Endothelial cell of umbilical vein (primary cell): ENCODE measurements at regions not wholly inside any gene's neighbourhood (a gene's known extent, or its start where the extent isn't known, plus 50 kb on each side); places are given as distances from the start of the nearest gene placed in this dataset.

ENCODE experiments used
- CTCF ChIP-seq, 2 donors: IDR thresholded peaks; 1 replicate in 1 of 2; 2 replicates in 1 of 2; pipeline ENCODE4 v1.5.1; 2011; ENCODE audit warnings: low read length in 2 of 2, mild to moderate bottlenecking in 2 of 2, moderate library complexity in 2 of 2, control low read depth in 1 of 2, inconsistent platforms in 1 of 2, low read depth in 1 of 2; ENCODE audit not compliant: insufficient read depth in 1 of 2; ENCODE audit errors: extremely low read depth in 1 of 2
- EZH2 ChIP-seq: IDR thresholded peaks from 2 replicates; pipeline ENCODE4 v1.6.1; 2012; ENCODE audit warnings: borderline replicate concordance, low read depth, mild to moderate bottlenecking, moderate library complexity, low read length, inconsistent platforms; ENCODE audit not compliant: severe bottlenecking
- FOS ChIP-seq: IDR thresholded peaks from 2 replicates; pipeline ENCODE4 v1.6.1; 2011; ENCODE audit warnings: mild to moderate bottlenecking, low read length, moderate library complexity, borderline replicate concordance; ENCODE audit not compliant: insufficient read depth
- MAX ChIP-seq: IDR thresholded peaks from 2 replicates; pipeline ENCODE4 v1.6.1; 2011; ENCODE audit not compliant: insufficient read depth, insufficient read length

- TF ChIP-seq CTCF (IDR thresholded peaks at IDR 0.05; ENCODE audit: extremely low read depth in 1 of 2, insufficient read depth in 1 of 2, low read depth in 1 of 2, low read length in 2 of 2), result no peak
- no peak for TF ChIP-seq FOS
- TF ChIP-seq EZH2, result no peak
- TF ChIP-seq MAX, result no peak
Observed at GRCh38 chr3:117080872-117081271, 371.3 kb downstream of the TUSC7 start.
